HCT116 (cell line): ENCODE measurements at regions not wholly inside any gene's neighbourhood (a gene's known extent, or its start where the extent isn't known, plus 50 kb on each side); places are given as distances from the start of the nearest gene placed in this dataset.

ENCODE experiments used
- EZH2 ChIP-seq: fragments of 200-600 bp; sonication (generic); IDR thresholded peaks from 2 replicates; pipeline ENCODE4 v1.6.1; 2017; ENCODE audit warnings: antibody characterized with exemption, mixed run types
- POLR2A ChIP-seq: IDR thresholded peaks from 2 replicates; pipeline ENCODE4 v1.7.0; 2011; ENCODE audit warnings: borderline replicate concordance; ENCODE audit not compliant: insufficient read depth, insufficient read length; ENCODE audit errors: extremely low read depth
- POLR2AphosphoS5 ChIP-seq: IDR thresholded peaks from 2 replicates; pipeline ENCODE4 v1.6.1; 2011; ENCODE audit warnings: mild to moderate bottlenecking, low read depth, low read length, moderate library complexity
- RAD21 ChIP-seq: IDR thresholded peaks from 2 replicates; pipeline ENCODE4 v1.6.1; 2012; ENCODE audit warnings: low read depth, mild to moderate bottlenecking
- SIN3A ChIP-seq: IDR thresholded peaks from 2 replicates; pipeline ENCODE4 v1.6.1; 2012; ENCODE audit warnings: low read depth
- SP1 ChIP-seq: IDR thresholded peaks from 2 replicates; pipeline ENCODE4 v1.6.1; 2012; ENCODE audit warnings: low read depth
- YY1 ChIP-seq: IDR thresholded peaks from 2 replicates; pipeline ENCODE4 v1.6.1; 2011; ENCODE audit warnings: low read length, low read depth, moderate library complexity, mild to moderate bottlenecking; ENCODE audit not compliant: insufficient replicate concordance; ENCODE audit errors: extremely low read depth
- TF ChIP-seq, protein P1 (sequence below): IDR thresholded peaks from 2 replicates; pipeline ENCODE4 v1.6.1; 2012
- TF ChIP-seq, protein P2 (sequence below), 3 experiments: fragments of 200-600 bp in 1 of 3; sonication (generic) in 1 of 3; IDR thresholded peaks in 2 of 3; conservative IDR thresholded peaks in 1 of 3; 2 replicates each; pipeline ENCODE4 v1.5.1; 2012 to 2017; ENCODE audit warnings: low read depth in 2 of 3, low read length in 2 of 3, antibody characterized with exemption in 1 of 3, borderline replicate concordance in 1 of 3, control low read depth in 1 of 3, mild to moderate bottlenecking in 1 of 3, mixed read lengths in 1 of 3, mixed run types in 1 of 3, moderate library complexity in 1 of 3; ENCODE audit not compliant: insufficient read depth in 1 of 3
- TF ChIP-seq, protein P3 (sequence below): IDR thresholded peaks from 2 replicates; pipeline ENCODE4 v1.6.1; 2012; ENCODE audit warnings: low read depth

DNA sequence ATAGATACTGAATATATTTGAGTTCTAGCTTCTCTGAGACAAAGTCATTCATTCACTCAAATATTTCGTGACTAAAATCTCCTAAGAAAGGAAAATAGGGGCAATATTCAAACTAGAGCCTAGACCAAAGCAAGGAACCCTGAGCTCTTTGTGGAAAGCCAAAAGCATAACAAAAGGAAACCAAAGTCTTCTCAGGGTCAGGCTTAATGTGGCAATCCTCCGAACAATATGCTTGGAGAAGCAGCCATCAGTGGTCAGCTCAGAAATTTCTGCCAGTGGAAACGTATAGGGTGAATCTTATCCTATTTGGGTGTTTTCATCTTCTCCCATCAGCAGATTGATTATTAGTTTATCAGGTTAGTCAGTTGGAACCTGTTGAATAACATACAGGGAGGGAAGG lies 151.3 kb upstream of the SLC13A1 start:
- no peak for TF ChIP-seq SIN3A
- TF ChIP-seq, protein P1, sequence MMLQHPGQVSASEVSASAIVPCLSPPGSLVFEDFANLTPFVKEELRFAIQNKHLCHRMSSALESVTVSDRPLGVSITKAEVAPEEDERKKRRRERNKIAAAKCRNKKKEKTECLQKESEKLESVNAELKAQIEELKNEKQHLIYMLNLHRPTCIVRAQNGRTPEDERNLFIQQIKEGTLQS = no peak
- TF ChIP-seq, protein P2, sequence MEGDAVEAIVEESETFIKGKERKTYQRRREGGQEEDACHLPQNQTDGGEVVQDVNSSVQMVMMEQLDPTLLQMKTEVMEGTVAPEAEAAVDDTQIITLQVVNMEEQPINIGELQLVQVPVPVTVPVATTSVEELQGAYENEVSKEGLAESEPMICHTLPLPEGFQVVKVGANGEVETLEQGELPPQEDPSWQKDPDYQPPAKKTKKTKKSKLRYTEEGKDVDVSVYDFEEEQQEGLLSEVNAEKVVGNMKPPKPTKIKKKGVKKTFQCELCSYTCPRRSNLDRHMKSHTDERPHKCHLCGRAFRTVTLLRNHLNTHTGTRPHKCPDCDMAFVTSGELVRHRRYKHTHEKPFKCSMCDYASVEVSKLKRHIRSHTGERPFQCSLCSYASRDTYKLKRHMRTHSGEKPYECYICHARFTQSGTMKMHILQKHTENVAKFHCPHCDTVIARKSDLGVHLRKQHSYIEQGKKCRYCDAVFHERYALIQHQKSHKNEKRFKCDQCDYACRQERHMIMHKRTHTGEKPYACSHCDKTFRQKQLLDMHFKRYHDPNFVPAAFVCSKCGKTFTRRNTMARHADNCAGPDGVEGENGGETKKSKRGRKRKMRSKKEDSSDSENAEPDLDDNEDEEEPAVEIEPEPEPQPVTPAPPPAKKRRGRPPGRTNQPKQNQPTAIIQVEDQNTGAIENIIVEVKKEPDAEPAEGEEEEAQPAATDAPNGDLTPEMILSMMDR (IDR thresholded peaks at IDR 0.05 in 2 of 3, conservative IDR thresholded peaks at IDR 0.05 in 1 of 3; ENCODE audit: borderline replicate concordance in 1 of 3, insufficient read depth in 1 of 3, low read depth in 2 of 3, low read length in 2 of 3) = no peak
- TF ChIP-seq EZH2 = no peak
- TF ChIP-seq RAD21 = no peak
- no peak for TF ChIP-seq POLR2A
- TF ChIP-seq POLR2AphosphoS5 = no peak
- TF ChIP-seq, protein P3, sequence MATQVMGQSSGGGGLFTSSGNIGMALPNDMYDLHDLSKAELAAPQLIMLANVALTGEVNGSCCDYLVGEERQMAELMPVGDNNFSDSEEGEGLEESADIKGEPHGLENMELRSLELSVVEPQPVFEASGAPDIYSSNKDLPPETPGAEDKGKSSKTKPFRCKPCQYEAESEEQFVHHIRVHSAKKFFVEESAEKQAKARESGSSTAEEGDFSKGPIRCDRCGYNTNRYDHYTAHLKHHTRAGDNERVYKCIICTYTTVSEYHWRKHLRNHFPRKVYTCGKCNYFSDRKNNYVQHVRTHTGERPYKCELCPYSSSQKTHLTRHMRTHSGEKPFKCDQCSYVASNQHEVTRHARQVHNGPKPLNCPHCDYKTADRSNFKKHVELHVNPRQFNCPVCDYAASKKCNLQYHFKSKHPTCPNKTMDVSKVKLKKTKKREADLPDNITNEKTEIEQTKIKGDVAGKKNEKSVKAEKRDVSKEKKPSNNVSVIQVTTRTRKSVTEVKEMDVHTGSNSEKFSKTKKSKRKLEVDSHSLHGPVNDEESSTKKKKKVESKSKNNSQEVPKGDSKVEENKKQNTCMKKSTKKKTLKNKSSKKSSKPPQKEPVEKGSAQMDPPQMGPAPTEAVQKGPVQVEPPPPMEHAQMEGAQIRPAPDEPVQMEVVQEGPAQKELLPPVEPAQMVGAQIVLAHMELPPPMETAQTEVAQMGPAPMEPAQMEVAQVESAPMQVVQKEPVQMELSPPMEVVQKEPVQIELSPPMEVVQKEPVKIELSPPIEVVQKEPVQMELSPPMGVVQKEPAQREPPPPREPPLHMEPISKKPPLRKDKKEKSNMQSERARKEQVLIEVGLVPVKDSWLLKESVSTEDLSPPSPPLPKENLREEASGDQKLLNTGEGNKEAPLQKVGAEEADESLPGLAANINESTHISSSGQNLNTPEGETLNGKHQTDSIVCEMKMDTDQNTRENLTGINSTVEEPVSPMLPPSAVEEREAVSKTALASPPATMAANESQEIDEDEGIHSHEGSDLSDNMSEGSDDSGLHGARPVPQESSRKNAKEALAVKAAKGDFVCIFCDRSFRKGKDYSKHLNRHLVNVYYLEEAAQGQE = no peak
- no peak for TF ChIP-seq SP1
- no peak for TF ChIP-seq YY1
